ENCODE measurements at regions not wholly inside any gene's neighbourhood (a gene's known extent, or its start where the extent isn't known, plus 50 kb on each side); places are given as distances from the start of the nearest gene placed in this dataset.

DNA sequence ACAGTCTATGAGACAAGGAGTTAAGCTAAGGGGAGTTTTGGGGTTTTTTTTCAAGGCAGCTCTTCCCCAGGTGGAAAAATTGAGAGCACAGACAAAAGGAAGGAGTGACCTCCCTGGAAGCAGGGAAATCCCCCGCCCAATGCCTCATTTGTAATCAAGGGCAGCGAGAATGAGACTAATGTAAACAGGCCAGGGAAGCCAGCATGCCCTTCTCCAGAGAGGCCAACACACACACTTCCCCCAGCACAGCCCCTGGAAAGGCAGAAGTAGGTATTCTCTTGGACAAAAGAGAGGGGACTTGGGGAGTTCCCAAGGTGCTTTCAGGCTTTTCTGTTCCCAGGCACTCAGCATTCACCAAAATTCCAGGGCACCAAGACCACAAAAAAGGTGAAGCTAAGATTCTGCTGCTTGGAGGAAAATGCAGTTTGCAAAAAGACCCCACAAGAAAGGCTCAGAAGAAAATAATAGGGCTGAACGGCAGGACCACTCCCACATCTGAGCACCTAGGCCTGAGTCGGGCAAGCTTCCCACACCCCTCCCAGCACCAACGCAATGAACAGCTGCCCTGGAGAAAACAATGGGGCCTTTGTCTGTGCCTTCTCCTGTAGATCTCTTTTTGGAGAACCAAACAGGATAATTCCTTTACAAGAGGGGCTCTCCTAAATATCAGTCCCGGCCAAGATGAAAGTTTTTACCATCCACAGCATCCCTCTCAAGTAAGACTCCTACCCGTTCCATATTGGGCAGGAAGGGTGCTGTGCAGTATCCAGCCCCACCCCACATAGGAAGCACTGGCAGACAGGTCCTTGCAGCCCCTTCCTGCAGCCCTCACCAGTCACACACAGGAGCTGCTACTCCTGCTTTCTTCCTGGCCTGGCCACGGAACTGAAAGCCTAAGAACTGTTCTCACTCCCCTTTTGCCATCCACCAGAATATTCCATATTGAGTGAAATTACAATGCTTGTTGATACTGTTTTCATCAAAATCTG, 70.7 kb upstream of the AKIP1 start:
- in situ Hi-C loops (cut with HindIII; ENCODE audit: low sequenced_read_pairs): no loop called here
- DNase-seq (ENCODE audit: low spot score): no peak

DNA sequence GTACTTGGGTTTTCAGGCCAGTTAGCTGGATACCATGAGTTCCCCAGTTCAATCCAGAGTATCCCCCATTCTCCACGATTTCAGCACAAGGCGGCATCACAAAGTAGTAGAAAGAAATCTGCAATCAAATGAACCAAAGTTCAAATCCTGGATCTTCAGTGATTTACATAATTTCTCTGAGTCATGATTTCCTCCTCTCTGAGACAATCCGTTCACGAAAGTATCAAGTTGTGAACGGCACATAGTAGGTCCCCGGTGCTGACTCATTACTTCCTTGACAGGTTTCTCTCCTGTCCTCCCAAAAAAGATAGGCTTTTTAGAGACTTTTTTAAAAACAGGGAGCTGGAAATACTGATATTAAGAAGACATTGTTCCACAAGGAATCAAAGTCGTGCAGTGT, 69.1 kb upstream of the AKIP1 start:
- no peak for DNase-seq (ENCODE audit: low spot score)
- in situ Hi-C loops (cut with HindIII; ENCODE audit: low sequenced_read_pairs): no loop called here

DNA sequence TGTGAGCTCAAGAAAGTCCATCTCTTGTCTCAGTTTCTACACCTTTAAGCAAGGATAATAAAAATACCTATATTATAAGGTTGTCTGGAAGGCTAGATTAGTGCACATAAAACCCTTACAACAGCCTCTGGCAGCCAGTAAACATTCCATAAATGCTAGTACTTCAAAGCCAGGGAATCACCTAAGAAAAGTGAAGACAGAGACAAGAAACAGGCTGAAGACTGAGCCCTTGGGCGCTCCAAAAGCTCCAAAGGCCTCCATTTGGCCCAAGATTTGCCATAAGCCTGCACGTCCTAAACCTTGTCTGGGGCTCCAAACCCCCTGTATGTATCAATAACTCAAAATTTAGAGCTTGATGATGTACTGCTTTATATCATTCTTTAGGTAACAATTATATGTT, 52.2 kb upstream of the AKIP1 start:
- in situ Hi-C loops (cut with HindIII; ENCODE audit: low sequenced_read_pairs): no loop called here
- DNase-seq (ENCODE audit: low spot score): no peak
